D721Med (cell line): ENCODE measurements at regions not wholly inside any gene's neighbourhood (a gene's known extent, or its start where the extent isn't known, plus 50 kb on each side); places are given as distances from the start of the nearest gene placed in this dataset.

ENCODE experiments used
- DNase-seq: peaks from one replicate; pipeline ENCODE4 v3.0.0; 2011; ENCODE audit warnings: low spot score; ENCODE audit not compliant: insufficient read length
- FAIRE-seq: peaks from 2 replicates; lab custom pipeline; 2011; peaks lifted over from hg19 to GRCh38; lab: Jason Lieb, UNC
- TF ChIP-seq, protein P1 (sequence below): IDR thresholded peaks from 2 replicates; pipeline ENCODE4 v1.5.1; 2012; ENCODE audit warnings: mild to moderate bottlenecking, control low read depth; ENCODE audit not compliant: insufficient read depth; ENCODE audit errors: missing control alignments

GRCh38 chr2:226139759-226140158, 659.9 kb downstream of the IRS1 start:
- TF ChIP-seq, protein P1, sequence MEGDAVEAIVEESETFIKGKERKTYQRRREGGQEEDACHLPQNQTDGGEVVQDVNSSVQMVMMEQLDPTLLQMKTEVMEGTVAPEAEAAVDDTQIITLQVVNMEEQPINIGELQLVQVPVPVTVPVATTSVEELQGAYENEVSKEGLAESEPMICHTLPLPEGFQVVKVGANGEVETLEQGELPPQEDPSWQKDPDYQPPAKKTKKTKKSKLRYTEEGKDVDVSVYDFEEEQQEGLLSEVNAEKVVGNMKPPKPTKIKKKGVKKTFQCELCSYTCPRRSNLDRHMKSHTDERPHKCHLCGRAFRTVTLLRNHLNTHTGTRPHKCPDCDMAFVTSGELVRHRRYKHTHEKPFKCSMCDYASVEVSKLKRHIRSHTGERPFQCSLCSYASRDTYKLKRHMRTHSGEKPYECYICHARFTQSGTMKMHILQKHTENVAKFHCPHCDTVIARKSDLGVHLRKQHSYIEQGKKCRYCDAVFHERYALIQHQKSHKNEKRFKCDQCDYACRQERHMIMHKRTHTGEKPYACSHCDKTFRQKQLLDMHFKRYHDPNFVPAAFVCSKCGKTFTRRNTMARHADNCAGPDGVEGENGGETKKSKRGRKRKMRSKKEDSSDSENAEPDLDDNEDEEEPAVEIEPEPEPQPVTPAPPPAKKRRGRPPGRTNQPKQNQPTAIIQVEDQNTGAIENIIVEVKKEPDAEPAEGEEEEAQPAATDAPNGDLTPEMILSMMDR, result no peak
- FAIRE-seq, result peak; percentile 83
- no peak for DNase-seq

DNA sequence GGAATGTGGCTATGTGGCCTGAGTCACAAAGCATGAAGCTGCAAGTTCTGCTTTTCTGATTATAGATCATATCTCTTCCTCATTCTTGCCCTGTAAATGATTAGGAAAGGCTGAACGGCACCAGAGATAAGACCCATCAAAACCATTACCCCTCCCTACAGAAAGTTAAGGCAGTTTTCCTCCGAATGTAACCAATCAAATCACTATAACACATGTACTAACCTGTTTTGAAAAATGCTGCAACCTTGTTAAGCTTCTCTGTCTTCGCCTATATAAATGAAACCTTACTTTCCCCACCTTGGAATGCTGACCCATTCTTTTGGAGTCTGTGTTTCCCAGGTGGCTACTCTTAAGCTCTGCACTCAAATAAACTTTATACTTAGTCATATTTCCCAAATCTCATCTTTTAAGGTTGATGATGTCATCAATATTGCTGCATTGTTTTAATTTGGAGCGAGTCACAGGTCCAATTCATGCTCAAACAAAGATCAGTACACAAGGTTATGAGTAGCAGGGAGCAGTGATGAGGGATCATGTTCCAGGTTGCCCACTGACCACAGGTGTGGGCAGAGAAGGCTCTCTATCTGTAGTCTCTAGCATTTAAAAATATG, 662.3 kb downstream of the IRS1 start:
- FAIRE-seq (no peak), DNase-seq (no peak)
- TF ChIP-seq, protein P1, result no peak

DNA sequence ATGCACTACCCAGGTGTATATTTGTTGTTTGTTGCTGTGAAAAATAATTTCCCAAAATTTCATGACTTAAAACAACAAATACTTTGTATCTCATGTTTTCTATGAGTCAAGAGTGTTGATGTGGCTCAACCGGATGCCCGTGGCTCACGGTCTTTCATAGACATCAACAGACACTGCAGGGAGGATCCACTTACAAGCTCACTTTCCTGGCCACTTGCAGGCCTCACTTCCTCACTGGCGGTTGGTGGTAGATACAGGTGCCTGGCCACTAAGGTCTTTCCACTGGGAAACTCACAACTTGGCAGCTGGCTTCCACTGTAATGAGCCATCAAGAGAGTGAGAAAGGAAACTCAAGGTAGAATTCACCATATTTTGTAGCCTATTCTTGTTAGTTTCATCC, 662.9 kb downstream of the IRS1 start:
- TF ChIP-seq, protein P1, result no peak
- FAIRE-seq (no peak), DNase-seq (no peak)

- DNase-seq (no peak), FAIRE-seq (no peak)
- TF ChIP-seq, protein P1, result no peak
Measured at GRCh38 chr2:226135861-226136548, 663.6 kb downstream of the IRS1 start.

- TF ChIP-seq, protein P1, result no peak
- FAIRE-seq, result no peak
- no peak for DNase-seq
Measured at GRCh38 chr2:226132323-226133215, 667.1 kb downstream of the IRS1 start.

DNA sequence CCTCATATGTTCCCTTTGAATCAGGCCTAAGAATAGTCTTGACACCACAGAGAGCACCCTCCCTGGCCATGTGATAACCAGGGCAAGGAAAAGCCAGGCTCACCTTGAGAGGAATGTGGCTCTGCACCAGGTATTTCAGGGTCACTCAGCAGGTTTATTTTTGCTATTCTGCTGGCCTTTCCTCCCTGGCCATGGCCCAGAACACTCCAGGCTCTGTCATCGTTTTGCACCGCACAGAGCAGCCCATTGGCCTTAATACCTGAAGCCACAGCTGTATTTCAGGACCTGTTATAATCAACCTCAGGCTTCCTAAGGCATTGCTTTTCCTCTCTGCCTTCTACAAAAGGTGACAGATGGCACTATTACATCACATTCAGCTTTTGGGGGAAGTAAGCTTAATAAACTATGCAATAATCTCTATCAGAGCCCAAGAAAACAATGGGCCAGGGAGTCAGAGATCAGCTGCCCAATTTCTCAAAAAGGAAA, 668.3 kb downstream of the IRS1 start:
- TF ChIP-seq, protein P1, result peak; percentile 37
- DNase-seq (no peak), FAIRE-seq (peak; percentile 84)
